ENCODE measurements at regions not wholly inside any gene's neighbourhood (a gene's known extent, or its start where the extent isn't known, plus 50 kb on each side); places are given as distances from the start of the nearest gene placed in this dataset.

DNA sequence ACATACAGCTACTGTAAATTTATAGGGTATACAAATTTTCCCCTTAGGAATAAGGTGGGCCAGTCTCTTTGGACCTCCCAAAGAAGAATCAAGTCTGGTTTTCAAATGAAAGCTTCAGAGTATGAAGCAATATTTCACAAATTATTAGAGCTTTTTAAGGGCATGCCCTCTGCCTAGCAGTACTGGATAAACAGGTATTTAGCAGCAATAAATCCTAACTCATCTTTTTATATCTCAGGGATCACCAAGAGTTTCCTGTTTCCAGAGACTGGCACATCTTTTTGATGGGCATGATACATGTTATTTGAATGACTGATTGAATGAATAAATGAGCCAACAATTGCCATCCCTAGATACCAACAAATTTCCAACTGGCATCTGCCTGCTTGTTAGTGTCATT, 190.4 kb downstream of the NRIP1 start:
- no peak overlapping the region for H3K4me3 ChIP-seq (ENCODE audit: low read length)
- no peak for DNase-seq (ENCODE audit: low read depth, low spot score)

DNA sequence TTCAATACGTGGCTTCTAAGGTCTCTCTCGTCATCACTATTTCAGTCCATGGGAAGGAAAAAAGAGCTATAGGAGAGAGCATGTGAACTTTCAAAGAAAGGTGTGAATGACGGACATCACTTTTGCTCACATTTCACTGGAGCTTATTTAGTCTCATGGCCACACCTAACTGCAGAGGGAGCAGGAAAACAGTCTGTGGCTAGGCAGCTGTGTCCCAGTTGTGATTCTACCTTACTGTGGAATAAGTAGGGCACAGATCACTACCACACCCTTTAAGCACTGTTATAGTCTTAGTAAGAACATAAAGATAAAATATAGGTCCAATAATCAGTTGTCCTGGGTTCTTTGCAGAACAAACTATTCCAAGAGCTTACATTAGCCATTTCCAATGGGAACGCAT, 192.9 kb downstream of the NRIP1 start:
- no peak overlapping the region for H3K4me3 ChIP-seq (ENCODE audit: low read length)
- DNase-seq (ENCODE audit: low read depth, low spot score) = no peak

DNA sequence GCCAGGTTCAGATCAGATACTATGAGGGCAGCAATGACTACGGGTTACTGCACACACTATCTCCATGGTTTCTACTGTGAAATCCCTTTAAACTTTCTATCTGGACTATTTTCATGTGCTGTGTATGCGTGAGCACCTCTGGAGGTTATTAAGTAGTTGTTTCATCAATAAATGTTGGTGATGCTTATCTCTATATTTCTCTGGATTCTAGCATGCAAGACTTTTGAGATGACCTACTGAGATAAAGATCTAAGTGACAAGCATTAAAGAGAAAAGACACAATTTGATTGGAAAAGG, 194.0 kb downstream of the NRIP1 start:
- no peak overlapping the region for H3K4me3 ChIP-seq (ENCODE audit: low read length)
- no peak for DNase-seq (ENCODE audit: low read depth, low spot score)

DNA sequence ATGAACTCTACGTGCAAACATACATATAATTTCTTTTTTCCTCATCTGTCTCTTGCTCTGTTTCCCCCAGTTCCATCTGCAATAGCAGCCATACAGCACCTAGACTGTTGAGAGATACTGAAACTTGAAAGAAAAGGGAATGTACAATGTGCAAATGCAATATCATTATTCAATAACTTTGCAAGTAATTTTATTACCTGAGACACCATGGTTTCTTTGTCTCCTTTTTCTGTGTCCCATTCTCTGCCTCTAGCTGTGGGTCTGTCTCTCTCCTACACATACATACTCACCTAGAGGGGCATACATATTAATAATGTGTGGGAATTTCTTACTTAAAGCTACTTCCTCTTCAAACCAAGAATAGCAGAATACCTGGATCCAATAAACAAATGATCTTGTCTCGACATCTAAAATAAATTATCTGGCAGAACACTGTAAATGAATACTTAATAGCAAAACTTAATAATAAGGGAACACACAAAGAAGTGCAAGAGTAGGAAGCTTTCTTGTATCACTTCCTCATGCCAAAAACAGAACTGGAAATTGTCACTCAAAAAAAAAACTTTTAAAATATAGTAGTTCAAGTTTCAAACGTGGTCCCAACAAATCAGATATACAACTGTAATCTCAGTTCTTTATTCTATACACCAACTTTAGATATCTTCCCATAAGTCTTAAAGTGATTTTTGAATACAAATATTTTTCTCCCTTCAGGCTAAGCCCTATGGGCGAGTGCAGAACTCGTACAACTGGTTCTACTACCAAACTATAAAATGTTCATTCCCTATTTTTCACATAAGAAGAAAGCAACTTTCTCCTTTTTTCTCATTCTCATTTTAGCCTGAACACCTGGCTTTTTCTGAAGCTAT, 194.6 kb downstream of the NRIP1 start:
- DNase-seq (ENCODE audit: low read depth, low spot score) = no peak
- H3K4me3 ChIP-seq (ENCODE audit: low read length) = no peak overlapping the region

DNA sequence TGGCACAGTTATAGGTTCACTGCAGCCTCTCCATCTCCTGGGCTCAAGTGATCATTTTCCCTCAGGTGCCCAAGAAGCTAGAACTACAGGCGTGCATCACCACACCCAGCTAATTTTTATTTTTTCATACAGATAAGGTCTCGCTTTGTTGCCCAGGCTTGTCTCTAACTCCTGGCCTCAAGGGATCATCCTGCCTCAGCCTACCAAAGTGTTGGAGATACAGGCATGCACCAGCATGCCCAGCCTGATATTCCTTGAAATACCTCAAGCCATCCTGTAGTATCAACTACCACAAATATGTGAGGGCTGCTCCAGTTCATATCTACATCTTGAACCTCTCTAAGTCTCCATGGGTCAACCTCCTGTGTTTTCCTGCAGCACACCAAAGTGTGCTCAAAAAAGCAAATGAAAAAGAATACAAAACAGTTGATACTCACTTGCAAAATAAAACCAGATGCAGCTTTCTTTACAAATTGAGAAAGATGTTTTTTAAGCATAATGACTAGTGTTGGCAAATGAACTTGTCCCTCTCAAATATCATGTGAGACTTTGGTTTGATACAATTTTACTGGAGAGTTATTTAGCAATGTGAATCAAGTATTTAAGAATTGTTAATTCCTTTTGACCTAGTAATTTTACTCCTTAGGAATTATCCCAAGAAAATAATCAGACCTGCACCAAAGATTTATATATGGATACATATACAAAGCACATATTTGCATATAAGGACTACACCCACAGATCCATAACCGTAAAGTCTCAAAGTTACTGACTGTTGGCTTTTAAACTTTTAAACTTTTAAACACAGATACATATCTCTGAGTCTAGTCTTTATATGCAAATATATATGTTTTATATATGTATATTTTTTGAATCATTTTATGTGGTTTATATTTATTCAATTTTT, 197.7 kb downstream of the NRIP1 start:
- no peak overlapping the region for H3K4me3 ChIP-seq (ENCODE audit: low read length)
- DNase-seq (ENCODE audit: low read depth, low spot score) = no peak

DNA sequence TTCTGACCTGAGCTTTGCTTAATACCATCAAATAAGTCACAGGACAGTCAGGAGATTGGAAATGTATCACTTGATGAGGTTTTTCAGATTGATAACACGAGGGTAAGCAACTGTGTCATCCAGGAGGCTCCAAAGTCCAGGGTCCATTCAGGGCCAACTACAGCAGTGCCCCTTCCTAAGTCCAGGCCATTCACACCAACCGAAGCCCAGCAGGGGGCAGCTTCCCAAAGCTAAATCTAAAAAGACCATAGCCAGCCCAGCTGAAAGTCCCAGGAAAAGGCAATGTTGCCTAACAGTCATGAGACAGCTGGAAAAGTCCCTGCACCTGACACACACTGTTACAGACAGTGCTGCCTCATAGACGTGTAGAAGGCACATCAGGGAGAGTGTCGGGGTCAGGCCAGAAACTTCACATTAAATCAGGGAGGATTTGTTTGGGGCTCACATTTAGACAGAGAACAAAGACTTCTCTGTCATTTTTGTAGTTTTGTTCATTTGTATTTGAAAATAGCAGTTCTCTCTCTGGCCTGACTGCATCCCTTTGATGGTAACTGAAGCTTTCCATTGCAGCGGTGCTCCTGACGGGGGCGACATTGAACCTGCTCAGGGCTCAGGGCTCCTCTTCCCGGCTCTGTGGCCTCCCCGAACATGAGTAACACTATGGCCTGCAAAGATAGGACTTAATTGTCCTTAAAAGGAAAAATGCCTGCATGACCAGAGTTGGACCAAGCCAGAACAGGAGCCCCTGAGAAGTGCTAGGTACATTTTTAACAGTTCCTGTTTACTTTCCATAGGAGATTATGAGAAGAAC, 200.4 kb downstream of the NRIP1 start:
- peak; percentile 11 for DNase-seq (ENCODE audit: low read depth, low spot score)

DNA sequence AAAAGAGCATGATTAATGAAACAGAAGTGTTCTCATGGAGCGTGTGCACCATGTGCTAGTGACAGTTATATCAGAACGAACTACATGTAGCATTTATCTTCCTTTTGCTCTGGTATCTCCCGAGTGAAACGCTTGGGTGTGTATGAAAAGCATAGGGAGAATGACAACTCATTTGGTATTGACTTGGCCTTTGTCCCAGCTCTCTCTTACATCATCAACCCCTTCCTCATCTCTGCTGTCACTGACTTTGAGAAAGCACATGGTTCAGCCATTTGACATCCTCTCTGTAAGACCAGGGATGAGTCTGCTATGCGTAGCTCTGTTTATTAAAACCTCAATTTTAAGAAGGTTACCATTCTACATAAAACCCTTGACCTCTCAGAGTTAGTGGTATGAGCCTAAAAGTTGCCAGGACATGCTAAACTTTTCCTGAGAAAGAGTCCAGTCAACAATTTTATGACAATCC, 201.0 kb downstream of the NRIP1 start:
- DNase-seq (ENCODE audit: low read depth, low spot score) = no peak
- H3K4me3 ChIP-seq (ENCODE audit: low read length) = no peak overlapping the region

More for the DNA sequence above, 200.4 kb downstream of the NRIP1 start:
- H3K4me3 ChIP-seq (ENCODE audit: low read length) = no peak overlapping the region

DNA sequence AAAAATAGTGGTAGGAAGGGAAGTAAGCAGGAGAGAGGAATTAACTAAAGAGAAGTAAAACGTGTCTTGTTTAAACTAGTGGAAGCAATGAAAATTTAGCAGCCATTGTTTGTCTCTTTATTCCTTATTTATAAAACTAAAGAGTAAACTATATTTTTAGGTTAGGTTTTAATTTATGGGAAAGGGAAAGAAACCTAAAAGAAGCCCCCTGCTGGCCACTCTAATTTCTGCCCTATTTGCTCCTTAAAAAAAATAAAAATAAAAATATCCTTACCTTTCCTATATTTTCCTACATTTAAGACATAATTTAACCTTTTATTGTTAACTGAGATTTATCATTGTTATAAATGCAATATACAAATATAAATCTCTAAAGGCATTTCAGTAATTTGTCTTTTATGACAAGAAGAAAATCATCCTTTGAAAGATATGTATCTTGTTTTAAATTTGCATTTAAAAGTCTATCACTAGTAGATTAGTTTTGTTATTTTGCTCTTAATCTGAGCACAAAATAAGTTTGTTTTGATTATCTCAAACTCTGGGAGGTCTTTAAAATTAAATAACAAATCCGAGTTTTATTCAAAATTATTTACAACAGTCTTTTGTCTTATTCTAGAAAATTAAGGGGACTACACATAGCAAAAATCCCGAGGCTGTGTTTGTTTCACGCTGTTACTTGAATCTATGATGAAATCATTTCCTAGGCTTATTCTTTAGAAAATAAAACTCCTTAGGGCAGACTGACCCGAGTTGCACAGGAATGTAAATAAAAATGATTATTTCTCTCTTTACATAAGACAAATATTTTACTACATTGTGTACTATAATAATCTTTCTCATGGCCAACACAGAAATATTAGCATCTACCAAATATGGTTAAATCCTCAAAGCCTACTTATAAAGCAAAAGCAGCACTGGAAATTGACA, 201.7 kb downstream of the NRIP1 start:
- no peak overlapping the region for H3K4me3 ChIP-seq (ENCODE audit: low read length)
- peak; percentile 8 for DNase-seq (ENCODE audit: low read depth, low spot score)

DNA sequence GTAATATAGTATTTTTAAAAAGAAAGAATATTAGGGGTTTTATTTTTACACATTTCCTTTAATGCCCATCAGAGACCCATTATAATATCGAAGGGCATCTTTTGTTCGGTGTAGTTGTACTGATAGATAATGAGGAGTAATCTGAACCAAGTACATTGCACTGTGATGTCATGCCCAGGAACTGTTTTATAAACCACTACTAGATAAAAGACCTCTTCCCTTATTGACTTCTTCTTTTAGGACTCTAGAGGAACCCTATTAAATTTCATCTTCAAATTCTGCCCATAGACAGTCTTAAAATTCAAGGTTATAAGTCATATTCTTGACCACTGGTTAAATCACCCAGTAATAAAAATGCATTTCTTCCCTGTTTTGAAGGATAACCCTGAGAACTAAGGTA, 206.5 kb downstream of the NRIP1 start:
- DNase-seq (ENCODE audit: low read depth, low spot score) = no peak
- no peak overlapping the region for H3K4me3 ChIP-seq (ENCODE audit: low read length)

DNA sequence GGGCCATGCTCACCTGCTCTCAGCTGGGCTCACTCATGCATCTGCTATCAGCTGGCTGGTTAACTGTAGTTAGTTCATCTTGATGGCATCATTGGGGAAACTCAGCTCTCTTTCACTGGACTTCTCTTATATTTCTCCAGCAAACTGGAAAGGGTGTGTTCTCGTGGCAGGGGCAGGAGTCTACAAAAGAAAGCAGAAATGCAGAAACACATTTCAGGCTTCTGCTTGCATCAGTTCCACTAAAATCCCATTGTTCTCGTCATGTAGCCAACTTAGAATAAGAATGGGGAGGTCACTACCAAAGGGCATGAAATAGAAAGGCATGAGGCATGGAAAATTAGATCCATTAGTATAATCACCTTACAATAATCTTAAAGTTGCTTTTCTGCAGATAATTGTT, 207.3 kb downstream of the NRIP1 start:
- no peak overlapping the region for H3K4me3 ChIP-seq (ENCODE audit: low read length)
- DNase-seq (ENCODE audit: low read depth, low spot score) = no peak

DNA sequence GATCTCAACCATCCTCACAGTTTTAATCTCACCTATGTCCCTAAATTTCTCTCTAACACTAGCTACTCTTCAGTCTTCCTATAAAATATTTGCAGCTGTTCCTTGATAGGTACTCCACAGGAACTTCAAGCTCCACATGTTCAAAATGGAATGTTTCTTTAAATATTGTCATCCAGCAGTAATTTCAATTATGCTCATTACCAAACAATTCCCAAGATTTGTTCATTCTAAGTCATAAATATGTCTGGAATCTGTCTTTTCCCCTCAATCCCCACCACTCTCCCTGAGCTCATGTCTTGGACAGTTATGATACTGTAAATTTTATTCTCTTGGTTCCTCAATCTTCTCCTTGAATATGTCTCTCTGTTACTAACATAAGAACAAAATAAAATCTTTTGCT, 214.4 kb downstream of the NRIP1 start:
- no peak overlapping the region for H3K4me3 ChIP-seq (ENCODE audit: low read length)
- DNase-seq (ENCODE audit: low read depth, low spot score) = no peak

DNA sequence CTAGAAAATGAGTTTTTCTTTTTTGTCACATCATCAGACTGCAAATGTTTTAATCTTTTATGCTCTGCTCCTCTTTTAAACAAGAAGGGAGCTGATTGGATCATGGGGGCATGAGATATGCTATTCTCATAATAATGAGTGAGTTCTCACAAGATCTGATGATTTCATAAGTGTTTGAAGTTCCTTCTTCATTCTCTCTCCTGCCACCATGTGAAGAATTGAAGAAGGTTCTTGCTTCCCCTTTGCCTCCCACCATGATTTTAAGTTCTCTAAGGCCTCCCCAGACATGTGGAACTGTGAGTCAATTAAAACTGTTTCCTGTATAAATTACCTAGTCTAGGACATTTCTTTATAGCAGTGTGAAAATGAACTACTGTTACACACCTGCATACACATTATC, 218.2 kb downstream of the NRIP1 start:
- DNase-seq (ENCODE audit: low read depth, low spot score) = no peak
- no peak overlapping the region for H3K4me3 ChIP-seq (ENCODE audit: low read length)

DNA sequence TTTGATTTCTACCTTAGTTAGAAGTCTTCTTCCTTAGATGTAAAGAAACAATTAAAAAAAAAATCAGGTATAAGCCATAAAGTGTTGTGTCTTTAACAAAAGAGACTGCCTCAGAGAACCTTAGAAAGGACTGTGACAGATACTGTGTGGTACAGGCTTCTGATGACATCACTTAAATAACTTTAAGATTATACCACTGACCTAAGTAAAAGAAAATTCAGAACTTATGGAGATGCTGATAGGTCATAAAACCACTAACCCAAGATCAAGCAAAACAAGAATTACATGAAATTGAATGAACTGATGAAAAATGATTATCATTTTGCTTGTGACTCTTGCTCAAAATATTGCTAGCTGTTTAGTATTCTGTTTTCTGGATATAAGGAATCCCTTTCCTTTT, 220.8 kb downstream of the NRIP1 start:
- no peak overlapping the region for H3K4me3 ChIP-seq (ENCODE audit: low read length)
- DNase-seq (ENCODE audit: low read depth, low spot score) = no peak

DNA sequence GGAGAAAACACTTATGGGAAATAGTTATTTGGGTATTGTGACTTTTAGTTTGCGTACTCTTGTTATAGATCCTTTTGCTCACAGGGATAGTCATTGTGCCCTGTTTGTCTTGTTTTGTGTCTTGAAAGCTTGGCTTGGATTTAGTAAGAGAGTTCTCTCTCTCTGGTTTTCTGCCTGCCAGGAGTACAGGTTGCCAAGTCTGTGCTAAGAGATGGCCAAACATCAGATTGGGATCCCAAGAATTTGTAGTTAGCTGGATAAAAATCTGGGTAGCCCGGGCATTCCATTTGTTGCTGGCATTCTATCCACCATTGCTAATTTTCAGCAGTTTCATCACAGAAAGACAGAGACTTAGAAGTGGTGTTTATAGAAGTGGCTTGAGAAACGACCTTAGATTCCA, 222.2 kb downstream of the NRIP1 start:
- H3K4me3 ChIP-seq (ENCODE audit: low read length) = no peak overlapping the region
- DNase-seq (ENCODE audit: low read depth, low spot score) = no peak

DNA sequence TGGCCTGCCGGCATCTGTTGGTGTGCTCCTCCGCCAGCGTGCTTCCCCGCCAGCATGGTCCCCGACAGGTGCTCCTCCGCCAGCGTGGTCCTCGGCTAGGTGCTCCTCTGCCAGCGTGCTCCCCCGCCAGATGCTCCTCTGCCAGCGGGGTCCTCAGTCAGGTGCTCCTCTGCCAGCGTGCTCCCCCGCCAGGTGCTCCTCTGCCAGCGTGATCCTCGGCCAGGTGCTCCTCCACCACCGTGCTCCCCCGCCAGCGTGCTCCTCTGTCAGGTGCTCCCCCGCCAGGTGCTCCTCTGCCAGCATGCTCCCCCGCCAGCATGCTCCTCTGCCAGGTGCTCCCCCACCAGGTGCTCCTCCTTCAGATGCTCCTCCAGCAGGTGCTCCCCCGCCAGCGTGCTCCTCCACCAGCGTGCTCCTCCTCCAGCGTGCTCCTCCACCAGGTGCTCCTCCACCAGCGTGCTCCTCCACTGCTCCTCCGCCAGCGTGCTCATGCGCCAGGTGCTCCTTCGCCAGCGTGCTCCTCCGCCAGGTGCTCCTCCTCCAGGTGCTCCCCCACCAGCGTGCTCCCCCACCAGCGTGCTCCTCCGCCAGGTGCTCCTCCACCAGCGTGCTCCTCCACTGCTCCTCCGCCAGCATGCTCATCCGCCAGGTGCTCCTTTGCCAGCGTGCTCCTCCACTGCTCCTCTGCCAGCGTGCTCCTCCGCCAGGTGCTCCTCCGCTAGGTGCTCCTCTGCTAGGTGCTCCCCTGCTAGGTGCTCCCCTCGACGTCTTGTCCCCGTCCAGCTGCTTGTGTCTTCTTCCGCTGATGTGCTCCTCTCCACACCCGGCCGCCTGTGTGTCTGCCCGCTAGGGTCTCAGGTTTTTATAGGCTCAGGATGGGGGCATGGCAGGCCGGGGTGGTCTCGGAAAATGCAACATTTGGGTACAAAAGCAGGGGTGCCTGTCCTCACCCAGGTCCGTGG, 223.0 kb downstream of the NRIP1 start:
- no peak for DNase-seq (ENCODE audit: low read depth, low spot score)
- no peak overlapping the region for H3K4me3 ChIP-seq (ENCODE audit: low read length)

DNA sequence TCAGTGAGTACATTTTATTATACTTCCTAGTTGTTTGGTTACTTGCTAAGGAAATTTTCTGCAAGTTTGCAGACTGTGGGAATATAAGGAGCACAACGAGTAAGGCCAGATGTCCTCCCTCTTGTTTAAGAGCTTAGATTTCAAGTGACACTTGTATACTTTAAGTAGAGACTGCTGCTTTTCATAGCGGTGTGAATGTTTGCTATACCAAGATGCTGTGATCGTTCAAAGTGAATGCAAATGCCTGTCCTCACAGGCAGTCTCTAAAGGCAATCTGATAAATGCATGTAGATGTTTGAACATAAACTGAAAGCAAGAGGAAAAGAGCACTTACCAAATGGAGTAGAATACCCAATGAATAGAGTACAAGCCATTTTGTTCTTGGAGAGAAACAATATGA, 226.4 kb downstream of the NRIP1 start:
- no peak overlapping the region for H3K4me3 ChIP-seq (ENCODE audit: low read length)

DNA sequence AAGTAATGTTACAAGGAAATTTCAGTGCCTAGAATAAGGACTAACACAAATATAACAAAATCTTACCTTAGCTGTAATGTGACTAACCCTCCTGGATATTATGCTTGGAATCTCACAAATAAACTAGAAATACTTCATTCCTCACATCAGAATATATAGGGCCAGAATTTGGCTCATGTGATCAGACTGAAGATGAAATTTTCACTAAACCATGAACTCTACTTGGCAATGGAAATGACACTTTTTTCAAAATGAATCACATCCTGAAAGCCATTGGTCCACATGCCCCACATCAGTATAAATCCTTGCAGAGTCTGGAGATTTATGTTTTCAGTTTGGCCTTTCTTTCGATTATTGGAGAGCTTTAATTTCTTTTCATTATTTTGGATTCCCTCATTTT, 227.8 kb downstream of the NRIP1 start:
- H3K4me3 ChIP-seq (ENCODE audit: low read length) = no peak overlapping the region
- no peak for DNase-seq (ENCODE audit: low read depth, low spot score)

More for the DNA sequence above, 226.4 kb downstream of the NRIP1 start:
- no peak for DNase-seq (ENCODE audit: low read depth, low spot score)

Measured in Jurkat, Clone E6-1 (cell line).